ENCODE measurements at regions not wholly inside any gene's neighbourhood (a gene's known extent, or its start where the extent isn't known, plus 50 kb on each side); places are given as distances from the start of the nearest gene placed in this dataset.

- TF ChIP-seq CTCF (IDR thresholded peaks at IDR 0.05; ENCODE audit: insufficient read depth, low read depth, low read length) = no peak
- DNase-seq (ENCODE audit: low read depth) = peak; percentile 24
These were observed 270.5 kb upstream of the P2RY1 start for GRCh38 chr3:152564459-152564858.

GRCh38 chr3:152574461-152575079, 260.4 kb upstream of the P2RY1 start:
- DNase-seq (ENCODE audit: low read depth) = peak; percentile 66
- TF ChIP-seq CTCF (IDR thresholded peaks at IDR 0.05; ENCODE audit: insufficient read depth, low read depth, low read length) = peak; percentile 56
- H3K4me3 ChIP-seq (ENCODE audit: low read depth, low read length) = no peak overlapping the region

More at GRCh38 chr3:152564459-152564858, 270.5 kb upstream of the P2RY1 start:
- H3K4me3 ChIP-seq (ENCODE audit: low read depth, low read length) = no peak overlapping the region

- DNase-seq (ENCODE audit: low read depth) = peak; percentile 8
- H3K4me3 ChIP-seq (ENCODE audit: low read depth, low read length) = no peak overlapping the region
These were observed 256.2 kb upstream of the P2RY1 start for GRCh38 chr3:152578769-152579168.

GRCh38 chr3:152581951-152582350, 253.0 kb upstream of the P2RY1 start:
- peak; percentile 19 for DNase-seq (ENCODE audit: low read depth)
- H3K4me3 ChIP-seq (ENCODE audit: low read depth, low read length) = no peak overlapping the region
- no peak for TF ChIP-seq CTCF (IDR thresholded peaks at IDR 0.05; ENCODE audit: insufficient read depth, low read depth, low read length)

More at GRCh38 chr3:152578769-152579168, 256.2 kb upstream of the P2RY1 start:
- no peak for TF ChIP-seq CTCF (IDR thresholded peaks at IDR 0.05; ENCODE audit: insufficient read depth, low read depth, low read length)

- no peak for TF ChIP-seq CTCF (IDR thresholded peaks at IDR 0.05; ENCODE audit: insufficient read depth, low read depth, low read length)
- no peak overlapping the region for H3K4me3 ChIP-seq (ENCODE audit: low read depth, low read length)
- peak; percentile 33 for DNase-seq (ENCODE audit: low read depth)
These were observed 251.0 kb upstream of the P2RY1 start for GRCh38 chr3:152583963-152584362.

- TF ChIP-seq CTCF (IDR thresholded peaks at IDR 0.05; ENCODE audit: insufficient read depth, low read depth, low read length) = no peak
- DNase-seq (ENCODE audit: low read depth) = no peak
- H3K4me3 ChIP-seq (ENCODE audit: low read depth, low read length) = no peak overlapping the region
These were observed 248.0 kb upstream of the P2RY1 start for GRCh38 chr3:152586974-152587373.

GRCh38 chr3:152587861-152588260, 247.1 kb upstream of the P2RY1 start:
- TF ChIP-seq CTCF (IDR thresholded peaks at IDR 0.05; ENCODE audit: insufficient read depth, low read depth, low read length) = no peak
- DNase-seq (ENCODE audit: low read depth) = no peak
- no peak overlapping the region for H3K4me3 ChIP-seq (ENCODE audit: low read depth, low read length)

All from fibroblast of villous mesenchyme (primary cell).